ENCODE measurements at regions not wholly inside any gene's neighbourhood (a gene's known extent, or its start where the extent isn't known, plus 50 kb on each side); places are given as distances from the start of the nearest gene placed in this dataset.

DNA sequence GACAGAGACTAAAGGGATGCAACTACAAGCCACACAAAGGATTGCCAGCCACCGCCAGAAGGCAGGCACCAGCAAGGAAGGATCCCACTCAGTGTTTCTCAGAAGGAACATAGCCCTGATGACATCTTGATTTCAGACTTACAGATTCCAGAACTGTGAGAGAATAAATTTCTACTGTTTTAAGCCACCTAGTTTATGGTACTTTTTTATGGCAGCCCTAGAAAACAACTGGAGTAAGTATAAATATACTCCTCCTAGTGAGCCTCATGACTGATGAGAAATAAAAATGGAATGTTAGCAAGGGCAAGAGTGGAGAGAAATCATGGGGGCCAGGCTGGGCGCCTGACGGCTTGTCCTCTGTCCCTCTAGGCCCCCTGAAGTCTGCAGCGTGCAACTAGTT lies 307.3 kb downstream of the PIK3R1 start:
- Histone ChIP-seq H3K4me3 (ENCODE audit: low read length) (no peak overlapping the region), H3K9me3 (ENCODE audit: control insufficient read depth, insufficient read depth, low read length) (no peaks in the 10 kb centered on the region; the same call in 1 of the 2 replicates), H3F3A (ENCODE audit: control insufficient read depth, insufficient read depth) (no peaks in the 10 kb centered on the region), H3K27me3 (ENCODE audit: control insufficient read depth, low read length) (0 out of 2 replicates have a peak, but pooled peaks cover 3% of the 10 kb centered on the region), H3K4me1 (ENCODE audit: control insufficient read depth, low read length) (no peaks in the 10 kb centered on the region), H3K36me3 (ENCODE audit: control insufficient read depth, low read length) (no peaks in the 10 kb centered on the region), H3K27ac (ENCODE audit: low read depth, low read length) (no peak overlapping the region), H3K79me2 (ENCODE audit: control insufficient read depth, low read length) (no peaks in the 10 kb centered on the region), H4K20me1 (ENCODE audit: control insufficient read depth, insufficient read depth, low read depth, low read length) (no peaks in the 10 kb centered on the region), H3K4me2 (ENCODE audit: low read length) (no peak overlapping the region), H3K9me2 (replicated peaks; ENCODE audit: control insufficient read depth, low read length) (no peaks in the 10 kb centered on the region; the same call in 1 of the 2 replicates)
- TF ChIP-seq, protein P1, sequence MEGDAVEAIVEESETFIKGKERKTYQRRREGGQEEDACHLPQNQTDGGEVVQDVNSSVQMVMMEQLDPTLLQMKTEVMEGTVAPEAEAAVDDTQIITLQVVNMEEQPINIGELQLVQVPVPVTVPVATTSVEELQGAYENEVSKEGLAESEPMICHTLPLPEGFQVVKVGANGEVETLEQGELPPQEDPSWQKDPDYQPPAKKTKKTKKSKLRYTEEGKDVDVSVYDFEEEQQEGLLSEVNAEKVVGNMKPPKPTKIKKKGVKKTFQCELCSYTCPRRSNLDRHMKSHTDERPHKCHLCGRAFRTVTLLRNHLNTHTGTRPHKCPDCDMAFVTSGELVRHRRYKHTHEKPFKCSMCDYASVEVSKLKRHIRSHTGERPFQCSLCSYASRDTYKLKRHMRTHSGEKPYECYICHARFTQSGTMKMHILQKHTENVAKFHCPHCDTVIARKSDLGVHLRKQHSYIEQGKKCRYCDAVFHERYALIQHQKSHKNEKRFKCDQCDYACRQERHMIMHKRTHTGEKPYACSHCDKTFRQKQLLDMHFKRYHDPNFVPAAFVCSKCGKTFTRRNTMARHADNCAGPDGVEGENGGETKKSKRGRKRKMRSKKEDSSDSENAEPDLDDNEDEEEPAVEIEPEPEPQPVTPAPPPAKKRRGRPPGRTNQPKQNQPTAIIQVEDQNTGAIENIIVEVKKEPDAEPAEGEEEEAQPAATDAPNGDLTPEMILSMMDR (IDR thresholded peaks at IDR 0.05; ENCODE audit: low read depth, low read length, poor library complexity, severe bottlenecking) = no peak
- no peak for TF ChIP-seq EZH2phosphoT487 (IDR thresholded peaks at IDR 0.05; ENCODE audit: borderline replicate concordance, low read length)

DNA sequence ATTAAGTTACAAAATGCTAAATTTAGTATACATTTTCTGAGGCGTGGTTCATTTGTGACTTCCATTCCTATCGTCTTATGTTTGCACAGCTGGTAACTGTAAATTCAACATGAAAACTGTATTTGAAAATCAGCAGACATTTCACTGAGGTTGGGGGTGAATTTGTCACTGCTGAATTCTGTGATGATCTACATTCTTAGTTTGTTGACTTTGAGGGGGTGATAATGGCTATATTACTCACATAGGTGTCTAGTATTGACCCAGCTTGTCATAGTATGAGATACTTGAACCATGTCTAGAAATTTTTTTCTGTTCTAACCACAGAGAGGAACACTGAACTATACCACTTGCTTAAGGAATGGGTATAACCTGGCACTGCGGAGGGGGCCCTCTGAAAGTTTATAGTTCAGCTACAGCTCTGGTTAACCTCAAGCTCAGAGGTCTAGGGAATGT lies 313.3 kb downstream of the PIK3R1 start:
- no peaks in the 10 kb centered on the region; the same call in 1 of the 2 replicates for H3K9me2 ChIP-seq (replicated peaks; ENCODE audit: control insufficient read depth, low read length)
- H3K9me3 ChIP-seq (ENCODE audit: control insufficient read depth, insufficient read depth, low read length) = no peaks in the 10 kb centered on the region; the same call in 1 of the 2 replicates
- no peak overlapping the region for H3K4me2 ChIP-seq (ENCODE audit: low read length)
- no peaks in the 10 kb centered on the region; the same call in 1 of the 2 replicates for H3K4me1 ChIP-seq (ENCODE audit: control insufficient read depth, low read length)
- TF ChIP-seq, protein P1 (IDR thresholded peaks at IDR 0.05; ENCODE audit: low read depth, low read length, poor library complexity, severe bottlenecking) = no peak
- TF ChIP-seq EZH2phosphoT487 (IDR thresholded peaks at IDR 0.05; ENCODE audit: borderline replicate concordance, low read length) = no peak
- no peaks in the 10 kb centered on the region for H3K79me2 ChIP-seq (ENCODE audit: control insufficient read depth, low read length)
- no peak overlapping the region for H3K4me3 ChIP-seq (ENCODE audit: low read length)
- no peaks in the 10 kb centered on the region for H4K20me1 ChIP-seq (ENCODE audit: control insufficient read depth, insufficient read depth, low read depth, low read length)
- H3K36me3 ChIP-seq (ENCODE audit: control insufficient read depth, low read length) = no peaks in the 10 kb centered on the region
- H3K27ac ChIP-seq (ENCODE audit: low read depth, low read length) = no peak overlapping the region
- H3F3A ChIP-seq (ENCODE audit: control insufficient read depth, insufficient read depth) = no peaks in the 10 kb centered on the region
- 0 out of 2 replicates have a peak, but pooled peaks cover 3% of the 10 kb centered on the region for H3K27me3 ChIP-seq (ENCODE audit: control insufficient read depth, low read length)

DNA sequence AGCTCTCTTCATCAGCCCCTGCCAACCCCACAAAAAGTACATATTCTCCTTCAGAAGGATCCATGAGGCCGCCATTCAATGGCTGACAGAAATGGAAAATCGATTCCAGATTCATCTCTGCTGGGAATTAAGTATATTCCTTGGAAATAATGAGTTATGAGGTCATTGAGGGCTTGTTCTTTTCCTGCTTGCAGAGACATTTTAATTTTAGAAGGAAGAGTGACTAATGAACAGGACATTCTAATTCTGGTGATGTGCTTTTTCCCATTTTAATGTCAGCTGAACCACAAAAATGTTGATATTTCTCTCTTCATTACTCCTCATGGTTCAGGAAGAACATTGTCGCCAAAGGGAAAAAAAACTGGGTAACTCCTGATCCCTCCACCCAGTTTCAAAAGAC lies 314.0 kb downstream of the PIK3R1 start:
- no peaks in the 10 kb centered on the region for H3F3A ChIP-seq (ENCODE audit: control insufficient read depth, insufficient read depth)
- no peaks in the 10 kb centered on the region for H3K36me3 ChIP-seq (ENCODE audit: control insufficient read depth, low read length)
- no peaks in the 10 kb centered on the region for H3K79me2 ChIP-seq (ENCODE audit: control insufficient read depth, low read length)
- no peak overlapping the region for H3K4me3 ChIP-seq (ENCODE audit: low read length)
- H3K4me1 ChIP-seq (ENCODE audit: control insufficient read depth, low read length) = no peaks in the 10 kb centered on the region; the same call in 1 of the 2 replicates
- no peaks in the 10 kb centered on the region for H4K20me1 ChIP-seq (ENCODE audit: control insufficient read depth, insufficient read depth, low read depth, low read length)
- H3K4me2 ChIP-seq (ENCODE audit: low read length) = no peak overlapping the region
- H3K27ac ChIP-seq (ENCODE audit: low read depth, low read length) = no peak overlapping the region
- H3K27me3 ChIP-seq (ENCODE audit: control insufficient read depth, low read length) = no peaks in the 10 kb centered on the region
- no peaks in the 10 kb centered on the region for H3K9me2 ChIP-seq (replicated peaks; ENCODE audit: control insufficient read depth, low read length)
- TF ChIP-seq, protein P1 (IDR thresholded peaks at IDR 0.05; ENCODE audit: low read depth, low read length, poor library complexity, severe bottlenecking) = no peak
- no peak for TF ChIP-seq EZH2phosphoT487 (IDR thresholded peaks at IDR 0.05; ENCODE audit: borderline replicate concordance, low read length)
- no peaks in the 10 kb centered on the region; the same call in 1 of the 2 replicates for H3K9me3 ChIP-seq (ENCODE audit: control insufficient read depth, insufficient read depth, low read length)

Measured in DOHH2 (cell line).